ENCODE measurements at regions not wholly inside any gene's neighbourhood (a gene's known extent, or its start where the extent isn't known, plus 50 kb on each side); places are given as distances from the start of the nearest gene placed in this dataset.

DNA sequence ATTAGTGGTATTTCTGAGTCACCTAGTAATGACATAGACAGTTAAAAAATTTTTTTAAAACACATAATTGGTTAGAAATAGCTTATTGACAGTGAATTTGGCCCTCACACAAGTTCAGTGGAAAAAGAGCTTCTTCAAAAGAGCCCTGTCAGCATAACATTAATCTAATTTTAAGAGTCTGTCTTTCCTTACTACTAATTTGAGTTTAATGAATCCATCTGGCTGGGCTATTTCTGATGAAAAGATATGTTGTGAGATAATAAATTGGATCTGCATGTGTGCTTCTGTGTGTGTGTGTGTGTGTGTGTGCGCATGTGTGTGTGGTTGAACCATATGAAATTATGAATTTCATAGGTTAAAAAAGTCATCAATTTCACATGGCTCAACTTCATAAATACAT, 1045.2 kb downstream of the FLRT2 start:
- DNase-seq (ENCODE audit: low spot score), result no peak
- Histone ChIP-seq H3K27me3 (ENCODE audit: control insufficient read depth in 4 of 4, insufficient read depth in 4 of 4, low read length in 3 of 4) (peaks cover 0 to 2% (median 0%) of the 10 kb centered on the region in 4 donors), H3K9me3 (ENCODE audit: control insufficient read depth in 4 of 4, low read length in 3 of 4) (peaks cover 0 to 3% (median 2%) of the 10 kb centered on the region in 4 donors), H3K36me3 (ENCODE audit: control insufficient read depth in 4 of 4, insufficient read depth in 3 of 4, low read depth in 1 of 4, low read length in 3 of 4) (no peaks in the 10 kb centered on the region), H3K4me1 (ENCODE audit: control insufficient read depth in 4 of 4, insufficient read depth in 4 of 4, low read length in 3 of 4) (no peaks in the 10 kb centered on the region), H3K27ac (ENCODE audit: low read depth in 1 of 2, low read length in 2 of 2) (no peak overlapping the region), H3K9ac (ENCODE audit: low read depth in 1 of 2, low read length in 2 of 2) (no peak overlapping the region), H3K4me3 (ENCODE audit: low read depth in 1 of 3, low read length in 3 of 3) (no peak overlapping the region)
- 93% methylated on average over 1 of the region's 1 CpG for WGBS
- TF ChIP-seq NR2F2 (IDR thresholded peaks at IDR 0.05) (no peak), RXRA (IDR thresholded peaks at IDR 0.05) (no peak)
- TF ChIP-seq, protein P1, sequence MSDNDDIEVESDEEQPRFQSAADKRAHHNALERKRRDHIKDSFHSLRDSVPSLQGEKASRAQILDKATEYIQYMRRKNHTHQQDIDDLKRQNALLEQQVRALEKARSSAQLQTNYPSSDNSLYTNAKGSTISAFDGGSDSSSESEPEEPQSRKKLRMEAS (IDR thresholded peaks at IDR 0.05), result no peak

DNA sequence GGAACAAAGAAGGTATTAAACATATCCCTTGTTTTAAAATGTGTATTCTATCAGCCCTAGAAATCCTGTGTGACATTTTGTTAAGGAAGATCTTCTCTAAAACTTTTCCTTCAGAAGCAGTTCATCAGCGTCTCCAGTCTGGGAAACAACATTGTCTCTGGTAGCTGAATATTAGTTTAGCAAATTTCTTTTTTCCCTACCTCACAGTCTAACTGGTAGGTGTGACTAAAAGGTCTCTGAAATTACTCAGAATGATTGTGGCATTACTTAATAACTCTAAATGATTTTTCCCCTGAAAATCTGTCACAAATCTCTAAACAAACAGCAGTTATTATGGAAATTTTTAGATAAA, 1044.8 kb downstream of the FLRT2 start:
- no peak for DNase-seq (ENCODE audit: low spot score)
- H3K9ac ChIP-seq (ENCODE audit: low read depth in 1 of 2, low read length in 2 of 2), result no peak overlapping the region
- peaks cover 0 to 2% (median 0%) of the 10 kb centered on the region in 4 donors for H3K27me3 ChIP-seq (ENCODE audit: control insufficient read depth in 4 of 4, insufficient read depth in 4 of 4, low read length in 3 of 4)
- H3K4me3 ChIP-seq (ENCODE audit: low read depth in 1 of 3, low read length in 3 of 3), result no peak overlapping the region
- peaks cover 0 to 5% (median 2%) of the 10 kb centered on the region in 4 donors for H3K9me3 ChIP-seq (ENCODE audit: control insufficient read depth in 4 of 4, low read length in 3 of 4)
- TF ChIP-seq RXRA (IDR thresholded peaks at IDR 0.05), result no peak
- TF ChIP-seq, protein P2, sequence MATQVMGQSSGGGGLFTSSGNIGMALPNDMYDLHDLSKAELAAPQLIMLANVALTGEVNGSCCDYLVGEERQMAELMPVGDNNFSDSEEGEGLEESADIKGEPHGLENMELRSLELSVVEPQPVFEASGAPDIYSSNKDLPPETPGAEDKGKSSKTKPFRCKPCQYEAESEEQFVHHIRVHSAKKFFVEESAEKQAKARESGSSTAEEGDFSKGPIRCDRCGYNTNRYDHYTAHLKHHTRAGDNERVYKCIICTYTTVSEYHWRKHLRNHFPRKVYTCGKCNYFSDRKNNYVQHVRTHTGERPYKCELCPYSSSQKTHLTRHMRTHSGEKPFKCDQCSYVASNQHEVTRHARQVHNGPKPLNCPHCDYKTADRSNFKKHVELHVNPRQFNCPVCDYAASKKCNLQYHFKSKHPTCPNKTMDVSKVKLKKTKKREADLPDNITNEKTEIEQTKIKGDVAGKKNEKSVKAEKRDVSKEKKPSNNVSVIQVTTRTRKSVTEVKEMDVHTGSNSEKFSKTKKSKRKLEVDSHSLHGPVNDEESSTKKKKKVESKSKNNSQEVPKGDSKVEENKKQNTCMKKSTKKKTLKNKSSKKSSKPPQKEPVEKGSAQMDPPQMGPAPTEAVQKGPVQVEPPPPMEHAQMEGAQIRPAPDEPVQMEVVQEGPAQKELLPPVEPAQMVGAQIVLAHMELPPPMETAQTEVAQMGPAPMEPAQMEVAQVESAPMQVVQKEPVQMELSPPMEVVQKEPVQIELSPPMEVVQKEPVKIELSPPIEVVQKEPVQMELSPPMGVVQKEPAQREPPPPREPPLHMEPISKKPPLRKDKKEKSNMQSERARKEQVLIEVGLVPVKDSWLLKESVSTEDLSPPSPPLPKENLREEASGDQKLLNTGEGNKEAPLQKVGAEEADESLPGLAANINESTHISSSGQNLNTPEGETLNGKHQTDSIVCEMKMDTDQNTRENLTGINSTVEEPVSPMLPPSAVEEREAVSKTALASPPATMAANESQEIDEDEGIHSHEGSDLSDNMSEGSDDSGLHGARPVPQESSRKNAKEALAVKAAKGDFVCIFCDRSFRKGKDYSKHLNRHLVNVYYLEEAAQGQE (IDR thresholded peaks at IDR 0.05), result no peak
- TF ChIP-seq FOXA1 (IDR thresholded peaks at IDR 0.05), result no peak
- TF ChIP-seq NR2F2 (IDR thresholded peaks at IDR 0.05), result no peak
- no peak for TF ChIP-seq GABPA (IDR thresholded peaks at IDR 0.05 in 1 of 2, conservative IDR thresholded peaks at IDR 0.05 in 1 of 2)
- no peak for TF ChIP-seq JUND (IDR thresholded peaks at IDR 0.05)
- TF ChIP-seq CTCF (IDR thresholded peaks at IDR 0.05; ENCODE audit: low read depth, low read length, missing input control), result no peak
- TF ChIP-seq YY1 (IDR thresholded peaks at IDR 0.05), result no peak
- TF ChIP-seq, protein P3, sequence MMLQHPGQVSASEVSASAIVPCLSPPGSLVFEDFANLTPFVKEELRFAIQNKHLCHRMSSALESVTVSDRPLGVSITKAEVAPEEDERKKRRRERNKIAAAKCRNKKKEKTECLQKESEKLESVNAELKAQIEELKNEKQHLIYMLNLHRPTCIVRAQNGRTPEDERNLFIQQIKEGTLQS (IDR thresholded peaks at IDR 0.05), result no peak
- no peak for TF ChIP-seq HNF4G (IDR thresholded peaks at IDR 0.05)
- no peak for TF ChIP-seq FOXA2 (IDR thresholded peaks at IDR 0.05)
- no peak for TF ChIP-seq TAF1 (conservative IDR thresholded peaks at IDR 0.05)
- no peak for TF ChIP-seq HNF4A (conservative IDR thresholded peaks at IDR 0.05)
- H3K36me3 ChIP-seq (ENCODE audit: control insufficient read depth in 4 of 4, insufficient read depth in 3 of 4, low read depth in 1 of 4, low read length in 3 of 4), result no peaks in the 10 kb centered on the region
- H3K27ac ChIP-seq (ENCODE audit: low read depth in 1 of 2, low read length in 2 of 2), result no peak overlapping the region
- no peaks in the 10 kb centered on the region for H3K4me1 ChIP-seq (ENCODE audit: control insufficient read depth in 4 of 4, insufficient read depth in 4 of 4, low read length in 3 of 4)
- 87% methylated on average over 1 of the region's 1 CpG for WGBS
